Calu3 (cell line): ENCODE measurements at regions not wholly inside any gene's neighbourhood (a gene's known extent, or its start where the extent isn't known, plus 50 kb on each side); places are given as distances from the start of the nearest gene placed in this dataset.
"Not testable (repeated sequence)": the region's sequence is repeated elsewhere in the genome, so short reads cannot be mapped to it uniquely, and the experiment has no call there.

Experiments
- BruUV-seq: library from RNA; stranded (reverse); fragments of 400-500 nt; replicated peaks from 2 replicates; lab custom pipeline; 2021; lab: Mats Ljungman, UMichigan
- CTCF ChIA-PET: fragments of 300-600 bp; sonication (Branson Sonifier 250); formaldehyde crosslinking; loops from one replicate; lab custom pipeline; 2022; ENCODE audit warnings: antibody characterized with exemption; lab: Charles Lee
- DNase-seq: peaks from one replicate; pipeline ENCODE4 v3.0.0; 2022
- H3K27ac Mint-ChIP-seq: one replicate; pipeline ENCODE4 v1.8.0; 2022; ENCODE audit warnings: mixed read lengths; ENCODE audit not compliant: unreplicated experiment
- H3K27me3 Mint-ChIP-seq: one replicate; pipeline ENCODE4 v1.8.0; 2022; ENCODE audit warnings: mixed read lengths; ENCODE audit not compliant: unreplicated experiment
- H3K36me3 Mint-ChIP-seq: one replicate; pipeline ENCODE4 v1.8.0; 2022; ENCODE audit warnings: mild to moderate bottlenecking, moderate library complexity, mixed read lengths; ENCODE audit not compliant: insufficient read depth, unreplicated experiment
- H3K4me1 Mint-ChIP-seq: one replicate; pipeline ENCODE4 v1.8.0; 2022; ENCODE audit warnings: mild to moderate bottlenecking, low read depth, mixed read lengths; ENCODE audit not compliant: unreplicated experiment
- H3K4me3 Mint-ChIP-seq: one replicate; pipeline ENCODE4 v1.8.0; 2022; ENCODE audit warnings: mild to moderate bottlenecking, low read depth, moderate library complexity, mixed read lengths; ENCODE audit not compliant: unreplicated experiment
- H3K9me3 Mint-ChIP-seq: one replicate; pipeline ENCODE4 v1.8.0; 2022; ENCODE audit warnings: low read depth, mixed read lengths; ENCODE audit not compliant: unreplicated experiment
- intact Hi-C: fragments of 100-400 bp; cut with micrococcal nuclease; formaldehyde crosslinking; loops from one replicate; pipeline ENCODE4 v1.10.0; 2022; ENCODE audit not compliant: unreplicated experiment
- TF ChIP-seq, protein P1 (sequence below): fragments of 200-600 bp; IDR thresholded peaks from one replicate; pipeline ENCODE4 v1.8.0; 2022; ENCODE audit warnings: antibody characterized with exemption; ENCODE audit not compliant: unreplicated experiment

GRCh38 chr4:144851948-144852347, 206.0 kb downstream of the HHIP start:
- BruUV-seq: no TSS peak
- TF ChIP-seq, protein P1, sequence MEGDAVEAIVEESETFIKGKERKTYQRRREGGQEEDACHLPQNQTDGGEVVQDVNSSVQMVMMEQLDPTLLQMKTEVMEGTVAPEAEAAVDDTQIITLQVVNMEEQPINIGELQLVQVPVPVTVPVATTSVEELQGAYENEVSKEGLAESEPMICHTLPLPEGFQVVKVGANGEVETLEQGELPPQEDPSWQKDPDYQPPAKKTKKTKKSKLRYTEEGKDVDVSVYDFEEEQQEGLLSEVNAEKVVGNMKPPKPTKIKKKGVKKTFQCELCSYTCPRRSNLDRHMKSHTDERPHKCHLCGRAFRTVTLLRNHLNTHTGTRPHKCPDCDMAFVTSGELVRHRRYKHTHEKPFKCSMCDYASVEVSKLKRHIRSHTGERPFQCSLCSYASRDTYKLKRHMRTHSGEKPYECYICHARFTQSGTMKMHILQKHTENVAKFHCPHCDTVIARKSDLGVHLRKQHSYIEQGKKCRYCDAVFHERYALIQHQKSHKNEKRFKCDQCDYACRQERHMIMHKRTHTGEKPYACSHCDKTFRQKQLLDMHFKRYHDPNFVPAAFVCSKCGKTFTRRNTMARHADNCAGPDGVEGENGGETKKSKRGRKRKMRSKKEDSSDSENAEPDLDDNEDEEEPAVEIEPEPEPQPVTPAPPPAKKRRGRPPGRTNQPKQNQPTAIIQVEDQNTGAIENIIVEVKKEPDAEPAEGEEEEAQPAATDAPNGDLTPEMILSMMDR: no peak
- CTCF ChIA-PET: no interaction called here
- Mint-ChIP-seq H3K4me1 (no peaks in the 10 kb centered on the region), H3K9me3 (no peaks in the 10 kb centered on the region), H3K4me3 (no peak overlapping the region), H3K27ac (no peak overlapping the region), H3K36me3 (no peaks in the 10 kb centered on the region), H3K27me3 (no peaks in the 10 kb centered on the region)
- no peak for DNase-seq
- intact Hi-C loops: no loop called here

GRCh38 chr4:144861471-144861870, 215.5 kb downstream of the HHIP start:
- no TSS peak for BruUV-seq
- Mint-ChIP-seq H3K27ac (peak overlapping the region; percentile 34), H3K27me3 (no peaks in the 10 kb centered on the region), H3K4me1 (peaks cover 15% of the 10 kb centered on the region), H3K36me3 (no peaks in the 10 kb centered on the region), H3K4me3 (peak overlapping the region; percentile 2), H3K9me3 (peaks cover 5% of the 10 kb centered on the region)
- DNase-seq: no peak
- CTCF ChIA-PET: no interaction called here
- TF ChIP-seq, protein P1: no peak
- intact Hi-C loops: no loop called here

DNA sequence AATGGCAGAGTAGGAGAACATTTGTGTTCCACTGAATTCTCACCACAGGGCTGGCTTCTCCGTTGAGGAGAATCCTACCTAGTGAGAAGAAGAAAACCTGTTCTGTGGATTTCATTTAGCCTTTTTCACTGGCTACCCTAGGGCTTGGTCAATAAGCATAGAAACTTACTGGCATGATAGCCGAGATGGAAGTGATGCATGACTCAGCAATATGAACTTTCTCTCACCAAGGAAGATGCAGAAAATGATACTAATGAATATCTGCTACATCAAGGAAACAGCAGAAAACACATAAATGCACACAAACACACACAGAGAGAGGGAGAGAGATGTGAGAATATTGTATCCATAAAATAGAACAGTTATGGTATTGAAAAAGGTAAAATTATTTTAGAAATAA, 216.3 kb downstream of the HHIP start:
- no peak overlapping the region for H3K4me3 Mint-ChIP-seq
- DNase-seq: no peak
- TF ChIP-seq, protein P1: no peak
- peaks cover 5% of the 10 kb centered on the region for H3K9me3 Mint-ChIP-seq
- H3K36me3 Mint-ChIP-seq: no peaks in the 10 kb centered on the region
- CTCF ChIA-PET: no interaction called here
- intact Hi-C loops: no loop called here
- no peaks in the 10 kb centered on the region for H3K27me3 Mint-ChIP-seq
- BruUV-seq: no TSS peak
- H3K27ac Mint-ChIP-seq: no peak overlapping the region
- peaks cover 15% of the 10 kb centered on the region for H3K4me1 Mint-ChIP-seq

GRCh38 chr4:144864891-144865290, 218.9 kb downstream of the HHIP start:
- H3K4me3 Mint-ChIP-seq, BruUV-seq, H3K36me3 Mint-ChIP-seq, H3K27me3 Mint-ChIP-seq, intact Hi-C loops, H3K27ac Mint-ChIP-seq, DNase-seq, H3K9me3 Mint-ChIP-seq: not testable (repeated sequence)
- H3K4me1 Mint-ChIP-seq: peaks cover 24% of the 10 kb centered on the region
- CTCF ChIA-PET: interaction anchor here (0.6 to 1.0 kb wide), 2 partner anchors 197 to 329 kb away, joined by 3 read pairs; no protein-coding TSS in a partner anchor

DNA sequence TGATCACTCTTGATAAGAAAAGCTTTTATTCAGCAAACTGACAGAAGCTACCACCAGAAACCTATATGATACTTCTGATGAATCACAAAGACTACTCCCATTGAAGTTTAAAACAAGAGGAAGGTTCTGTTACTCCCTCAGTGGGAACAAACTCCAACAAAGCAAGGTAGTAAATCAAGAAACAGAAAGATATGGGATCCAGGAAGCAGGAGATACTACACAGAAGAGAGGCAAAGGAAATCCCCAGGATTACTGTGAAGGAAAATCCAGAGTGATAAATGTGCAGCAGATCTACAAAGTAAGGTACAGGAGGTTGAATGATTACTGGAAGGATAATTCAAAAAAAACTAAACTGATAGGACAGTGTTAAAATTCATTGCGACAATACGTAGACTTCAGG, 222.4 kb downstream of the HHIP start:
- Mint-ChIP-seq H3K4me1 (peaks cover 16% of the 10 kb centered on the region), H3K27me3 (no peaks in the 10 kb centered on the region), H3K4me3 (no peak overlapping the region), H3K27ac (peak overlapping the region; percentile 45), H3K9me3 (no peaks in the 10 kb centered on the region), H3K36me3 (no peaks in the 10 kb centered on the region)
- CTCF ChIA-PET: no interaction called here
- no TSS peak for BruUV-seq
- TF ChIP-seq, protein P1: no peak
- intact Hi-C loops: no loop called here
- DNase-seq: no peak
